CD1c-positive myeloid dendritic cell (primary cell): ENCODE measurements at regions not wholly inside any gene's neighbourhood (a gene's known extent, or its start where the extent isn't known, plus 50 kb on each side); places are given as distances from the start of the nearest gene placed in this dataset.
A peak's percentile ranks its signal among the peaks of the same experiment; 100 is the strongest.
"Not testable (repeated sequence)": the region's sequence is repeated elsewhere in the genome, so short reads cannot be mapped to it uniquely, and the experiment has no call there.

Experiments
- DNase-seq: peaks from one replicate; pipeline ENCODE4 v3.0.0-alpha.2; 2016; ENCODE audit errors: extremely low spot score

- no peak for DNase-seq
Measured at GRCh38 chr1:26626994-26627393, 68.8 kb upstream of the ARID1A start.

GRCh38 chr1:26627954-26628353, 67.9 kb upstream of the ARID1A start:
- peak; percentile 89 for DNase-seq

- no peak for DNase-seq
Measured at GRCh38 chr1:26630634-26631033, 65.2 kb upstream of the ARID1A start.

- not testable (repeated sequence) for DNase-seq
Measured at GRCh38 chr1:26635800-26636199, 60.0 kb upstream of the ARID1A start.

- no peak for DNase-seq
Measured at GRCh38 chr1:26645734-26646133, 50.1 kb upstream of the ARID1A start.
